ELR (cell line): ENCODE measurements at regions not wholly inside any gene's neighbourhood (a gene's known extent, or its start where the extent isn't known, plus 50 kb on each side); places are given as distances from the start of the nearest gene placed in this dataset.
A peak's percentile ranks its signal among the peaks of the same experiment; 100 is the strongest.

Source experiments
- DNase-seq: peaks from one replicate; pipeline ENCODE4 v3.0.0-alpha.2; 2015; ENCODE audit warnings: low read depth

DNA sequence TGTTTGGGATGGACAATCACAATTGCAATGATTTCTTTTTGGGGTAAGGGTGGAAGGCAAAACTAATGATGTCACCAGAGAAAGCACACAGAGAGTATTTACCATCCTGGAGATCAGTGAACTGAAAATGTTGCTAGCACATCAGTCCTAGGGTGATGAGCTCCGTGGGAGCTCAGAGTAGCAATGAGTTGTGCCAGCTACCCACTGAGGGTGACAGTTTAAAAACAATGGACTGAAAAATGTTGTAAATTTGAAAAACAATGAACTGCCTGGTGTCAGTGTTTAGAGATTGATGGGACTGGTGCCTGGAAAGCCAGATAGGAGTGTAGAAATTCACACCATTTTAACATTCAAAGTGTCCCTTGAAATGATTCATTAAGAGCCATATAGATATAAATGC is 198.5 kb downstream of the ATP23 start:
- DNase-seq = no peak

GRCh38 chr12:58140395-58140794 is 199.0 kb downstream of the ATP23 start:
- DNase-seq = no peak

GRCh38 chr12:58142991-58143390 is 201.6 kb downstream of the ATP23 start:
- no peak for DNase-seq

GRCh38 chr12:58143498-58143995 is 202.2 kb downstream of the ATP23 start:
- no peak for DNase-seq

DNA sequence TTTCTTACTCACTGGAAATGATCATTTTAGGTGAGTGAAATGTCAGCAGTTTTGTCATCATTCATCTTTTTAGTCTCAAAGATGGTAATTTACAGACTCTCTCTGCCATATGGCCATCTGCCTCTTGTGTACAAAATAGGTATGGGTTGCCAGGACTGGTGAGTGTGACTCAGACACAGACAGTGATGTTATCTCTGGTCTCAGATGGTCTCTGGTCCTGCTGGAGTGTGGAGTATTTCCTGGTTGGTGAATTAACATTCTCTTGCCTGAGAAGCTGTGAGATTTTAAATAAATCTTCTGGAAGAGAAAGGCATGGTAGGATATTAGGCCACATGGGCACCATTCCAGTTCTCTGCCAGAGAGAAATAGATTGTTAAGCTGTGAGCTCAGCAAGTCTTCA is 207.0 kb downstream of the ATP23 start:
- peak; percentile 75 for DNase-seq

- DNase-seq = no peak
These were observed 207.6 kb downstream of the ATP23 start for GRCh38 chr12:58148976-58149375.

GRCh38 chr12:58154359-58154758 is 213.0 kb downstream of the ATP23 start:
- no peak for DNase-seq

DNA sequence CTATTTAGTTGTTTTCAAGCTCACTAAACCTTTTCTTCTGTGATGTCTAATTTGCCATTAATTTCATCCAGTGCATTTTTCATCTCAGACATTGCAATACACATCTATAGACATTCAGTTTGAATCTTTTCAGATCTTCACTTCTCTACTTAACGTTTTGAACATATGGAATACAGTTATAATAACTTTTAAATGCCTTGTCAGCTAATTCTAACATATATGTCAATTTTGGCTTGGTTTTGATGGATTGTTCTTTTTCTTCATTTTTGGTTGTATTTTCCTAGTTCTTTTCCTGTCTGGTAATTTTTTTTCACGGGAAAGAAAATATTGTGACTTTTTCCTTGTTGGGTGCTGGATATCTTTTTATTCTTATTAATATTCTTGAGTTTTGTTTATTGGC is 215.3 kb downstream of the ATP23 start:
- no peak for DNase-seq

GRCh38 chr12:58159941-58160340 is 218.6 kb downstream of the ATP23 start:
- DNase-seq = no peak

GRCh38 chr12:58161773-58162172 is 220.4 kb downstream of the ATP23 start:
- no peak for DNase-seq

- no peak for DNase-seq
These were observed 221.7 kb downstream of the ATP23 start for GRCh38 chr12:58163021-58163420.

DNA sequence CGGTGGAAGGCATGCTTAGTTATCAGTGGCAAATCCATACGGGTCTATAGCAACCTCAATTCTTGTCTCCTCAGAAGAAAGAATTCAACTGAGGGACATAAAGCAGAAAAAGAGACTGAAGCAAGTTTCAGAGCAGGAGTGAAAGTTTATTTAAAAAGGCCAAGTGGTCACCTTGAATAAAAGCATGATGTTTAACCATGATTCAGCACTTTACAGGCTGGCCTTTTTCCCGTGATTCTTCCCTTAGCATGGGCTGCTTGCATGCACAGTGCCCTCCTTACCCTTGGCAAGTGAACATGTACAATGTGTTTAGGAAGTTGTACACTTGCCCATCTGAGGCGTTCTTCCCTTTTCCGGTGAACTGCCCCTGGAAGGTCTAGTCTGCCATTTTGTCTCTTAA is 225.3 kb downstream of the ATP23 start:
- no peak for DNase-seq

- no peak for DNase-seq
These were observed 226.3 kb downstream of the ATP23 start for GRCh38 chr12:58167622-58168021.

GRCh38 chr12:58169826-58170225 is 228.5 kb downstream of the ATP23 start:
- no peak for DNase-seq

GRCh38 chr12:58171914-58172313 is 230.5 kb downstream of the ATP23 start:
- no peak for DNase-seq

DNA sequence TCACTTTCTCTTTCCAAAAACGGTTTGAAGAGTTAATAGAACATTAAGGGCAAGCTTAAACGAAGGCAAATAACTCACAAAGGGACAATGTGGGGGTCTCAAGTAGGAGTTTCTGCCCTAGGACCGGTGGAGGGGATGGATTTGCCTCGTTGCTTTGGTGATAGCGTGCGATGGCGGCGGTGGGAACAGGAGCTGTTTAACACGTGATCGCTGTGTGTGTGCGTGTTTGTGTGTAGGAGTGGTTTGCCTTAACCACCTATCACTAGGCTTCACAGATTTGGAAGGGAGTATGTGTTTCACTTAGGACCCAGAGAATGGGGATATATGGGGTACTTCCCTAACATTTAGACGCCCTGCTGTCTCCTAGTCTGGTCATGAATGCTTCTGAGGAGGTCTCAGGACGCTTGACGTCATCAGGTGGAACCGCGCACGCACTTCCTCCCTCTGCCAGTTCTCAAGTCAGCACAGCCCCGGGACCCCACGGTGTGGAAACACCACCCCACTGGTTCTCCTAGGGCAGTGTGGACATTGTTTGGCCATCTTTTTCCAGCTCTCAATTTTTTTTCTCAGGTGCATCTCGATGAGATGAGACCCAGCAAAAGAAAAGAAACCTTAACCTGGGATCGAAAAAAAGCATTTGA is 231.2 kb downstream of the ATP23 start:
- DNase-seq = no peak

DNA sequence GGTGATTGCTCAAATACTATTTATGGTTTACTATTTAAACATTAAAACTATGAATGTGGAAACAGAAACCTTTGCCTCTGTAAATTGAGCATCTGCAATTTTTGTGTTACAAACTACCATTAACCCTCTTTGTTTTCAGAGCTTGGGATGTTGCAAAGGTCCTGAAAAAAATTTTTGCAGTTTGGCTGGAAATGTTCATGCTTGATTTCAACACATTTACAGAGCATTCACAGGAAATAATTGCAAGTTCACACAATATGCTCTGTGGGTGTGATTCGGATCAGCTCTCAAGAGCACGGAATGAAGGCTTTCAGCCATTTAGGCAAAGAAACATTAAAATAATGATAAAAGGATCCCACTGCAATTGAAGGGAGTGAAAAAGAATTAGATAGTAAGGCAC is 232.9 kb downstream of the ATP23 start:
- DNase-seq = no peak

DNA sequence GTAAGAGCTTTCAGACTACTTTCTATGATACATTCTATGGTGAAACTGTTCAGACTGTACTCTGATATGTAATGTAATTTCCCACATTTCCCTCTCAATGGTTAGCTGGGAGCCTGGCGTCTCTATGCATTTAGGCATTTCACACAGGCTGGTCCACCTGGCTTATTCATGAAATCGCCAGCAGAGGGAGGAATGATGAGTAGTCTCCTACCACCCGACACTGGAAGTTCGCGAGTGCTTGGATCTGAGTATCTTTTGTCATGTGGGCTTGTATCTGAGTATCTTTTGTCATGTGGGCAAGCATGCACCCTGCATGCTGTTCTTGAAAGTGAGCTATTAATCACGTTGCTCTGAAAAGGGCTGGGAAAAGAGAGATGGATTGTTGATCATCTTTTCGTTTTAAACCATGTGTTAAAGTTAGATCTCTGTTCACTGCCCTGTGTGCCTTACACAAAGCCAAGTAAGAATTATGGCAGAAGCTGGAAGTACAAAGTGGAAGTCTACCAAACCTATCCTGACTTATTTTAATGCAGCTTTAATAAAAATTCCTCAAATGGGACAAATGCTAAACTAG is 235.0 kb downstream of the ATP23 start:
- DNase-seq = peak; percentile 63

DNA sequence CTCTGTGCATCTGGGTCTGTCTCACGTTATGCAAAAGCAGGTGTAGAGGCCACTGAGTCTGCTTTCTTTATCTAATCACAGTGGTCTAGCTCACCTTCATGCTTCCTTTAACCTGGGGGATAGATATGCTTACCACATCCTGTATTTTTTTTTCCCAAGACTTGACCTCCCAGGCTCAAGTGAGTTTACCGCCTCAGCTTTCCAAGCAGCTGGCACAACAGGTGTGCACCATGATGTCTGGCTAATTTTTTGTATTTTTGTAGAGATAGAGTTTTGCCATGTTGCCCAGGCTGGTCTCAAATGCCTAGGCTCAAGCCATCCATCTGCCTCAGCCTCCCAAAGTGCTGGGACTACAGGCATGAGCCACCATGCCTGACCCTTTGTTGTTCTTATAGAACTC is 236.0 kb downstream of the ATP23 start:
- DNase-seq = no peak

DNA sequence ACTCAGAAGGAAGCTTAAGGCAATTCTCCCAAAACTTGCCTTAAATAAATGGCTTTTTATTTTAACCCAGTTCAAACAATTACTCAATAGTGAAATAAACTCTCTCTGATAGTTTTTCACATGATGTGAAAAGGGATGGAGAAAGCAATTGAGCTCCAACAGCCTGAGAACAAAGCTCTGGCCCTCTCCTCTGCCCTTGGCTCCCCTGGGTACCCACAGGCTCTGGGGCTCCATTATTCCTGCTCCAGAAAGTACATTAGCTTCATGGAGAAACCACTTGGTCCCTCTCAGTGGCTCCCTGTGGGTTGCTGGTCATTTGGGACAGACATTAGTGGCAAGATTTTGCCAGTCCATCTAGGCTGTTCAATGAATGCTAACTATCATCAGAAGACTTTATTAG is 242.8 kb downstream of the ATP23 start:
- no peak for DNase-seq

- no peak for DNase-seq
These were observed 245.0 kb downstream of the ATP23 start for GRCh38 chr12:58186401-58186800.

GRCh38 chr12:58186914-58187313 is 245.5 kb downstream of the ATP23 start:
- DNase-seq = no peak

DNA sequence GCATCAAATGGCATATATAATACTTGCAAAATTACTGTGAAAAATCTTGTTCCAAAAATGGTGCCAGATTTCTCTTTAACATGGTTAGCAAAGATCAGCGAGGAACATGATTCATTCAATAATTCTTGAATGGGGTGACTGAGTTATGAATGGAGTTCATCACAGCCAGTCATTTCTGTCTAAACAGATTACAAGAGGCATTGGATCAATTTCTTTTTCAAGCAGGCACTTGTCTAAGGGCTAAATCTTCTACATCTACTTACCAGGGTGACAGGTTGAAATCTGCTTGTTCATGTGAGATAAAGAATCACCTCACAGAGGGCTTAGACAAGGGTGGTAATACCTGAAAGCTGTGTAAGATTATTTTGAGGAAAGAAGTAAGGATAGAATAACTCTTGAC is 247.7 kb downstream of the ATP23 start:
- no peak for DNase-seq

DNA sequence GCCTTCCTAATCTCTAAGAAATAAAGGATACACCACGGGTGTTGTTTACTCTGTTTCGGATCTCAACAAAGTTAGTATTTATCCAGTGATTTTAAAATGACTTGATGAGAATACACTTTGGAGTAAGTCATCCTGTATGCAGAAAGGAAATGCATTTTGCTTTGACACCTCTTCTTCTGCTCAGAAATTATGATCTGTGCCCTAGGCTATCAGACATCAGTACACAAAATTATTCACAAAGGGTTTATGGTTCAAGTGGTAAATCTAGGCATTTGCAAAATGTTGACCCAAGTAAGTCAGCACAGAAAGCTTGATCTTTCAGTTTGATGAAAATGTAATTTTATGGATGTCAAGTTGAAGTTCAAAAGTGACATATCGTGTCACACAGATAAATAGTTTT is 248.5 kb downstream of the ATP23 start:
- no peak for DNase-seq
